CD14-positive monocyte (primary cell): ENCODE measurements at regions not wholly inside any gene's neighbourhood (a gene's known extent, or its start where the extent isn't known, plus 50 kb on each side); places are given as distances from the start of the nearest gene placed in this dataset.

Source experiments
- DNase-seq, 3 donors: peaks; one replicate each; pipeline ENCODE4 v3.0.0-alpha.2; 2011 to 2022
- H2AFZ ChIP-seq: 2 replicates; pipeline ENCODE4 v1.6.0; 2012; ENCODE audit warnings: mild to moderate bottlenecking, low read depth, low read length, inconsistent platforms; ENCODE audit not compliant: insufficient read depth, poor library complexity, severe bottlenecking
- H3K27ac ChIP-seq, 2 donors: 1 replicate in 1 of 2; 2 replicates in 1 of 2; pipeline ENCODE4 v1.5.1; 2012 to 2013; ENCODE audit warnings: low read length in 2 of 2, control low read depth in 1 of 2, inconsistent platforms in 1 of 2, low read depth in 1 of 2, mild to moderate bottlenecking in 1 of 2
- H3K27me3 ChIP-seq, 2 donors: one replicate each; pipeline versions ENCODE4 v1.6.0 to v1.6.1; 2011 to 2013; ENCODE audit warnings: low read length in 2 of 2; ENCODE audit not compliant: control insufficient read depth in 2 of 2, insufficient read depth in 2 of 2
- H3K36me3 ChIP-seq, 2 donors: replicated peaks in 1 of 2; 1 replicate in 1 of 2; 2 replicates in 1 of 2; pipeline versions ENCODE4 v1.5.1 to v1.6.1; 2012 to 2013; ENCODE audit warnings: low read length in 2 of 2, control low read depth in 1 of 2, inconsistent platforms in 1 of 2, mild to moderate bottlenecking in 1 of 2; ENCODE audit not compliant: insufficient read depth in 2 of 2, control insufficient read depth in 1 of 2
- H3K4me1 ChIP-seq, 2 donors: 1 replicate in 1 of 2; 2 replicates in 1 of 2; pipeline versions ENCODE4 v1.5.1 to v1.6.1; 2012 to 2013; ENCODE audit warnings: low read length in 2 of 2, control low read depth in 1 of 2, inconsistent platforms in 1 of 2, mild to moderate bottlenecking in 1 of 2, moderate library complexity in 1 of 2; ENCODE audit not compliant: insufficient read depth in 2 of 2, control insufficient read depth in 1 of 2
- H3K4me2 ChIP-seq: replicated peaks from 2 replicates; pipeline ENCODE3; 2012; ENCODE audit warnings: low read length, moderate library complexity, mild to moderate bottlenecking; ENCODE audit not compliant: poor library complexity, severe bottlenecking; ENCODE audit errors: extremely low read depth
- H3K4me3 ChIP-seq, 3 experiments: fragments of 200-600 bp in 1 of 3; sonication (generic) in 1 of 3; replicated peaks in 1 of 3; 1 replicate in 2 of 3; 2 replicates in 1 of 3; pipeline ENCODE4 v1.5.1; 2011 to 2013; ENCODE audit warnings: low read length in 3 of 3, mild to moderate bottlenecking in 3 of 3, control low read depth in 2 of 3, low read depth in 2 of 3, inconsistent platforms in 1 of 3, moderate library complexity in 1 of 3
- H3K79me2 ChIP-seq: 2 replicates; pipeline ENCODE4 v1.6.0; 2012; ENCODE audit warnings: mild to moderate bottlenecking, control low read depth, inconsistent platforms, low read length, moderate library complexity; ENCODE audit not compliant: insufficient read depth
- H3K9ac ChIP-seq: 2 replicates; pipeline ENCODE4 v1.6.0; 2017; ENCODE audit warnings: low read length, mild to moderate bottlenecking; ENCODE audit not compliant: insufficient read depth, poor library complexity, severe bottlenecking
- H3K9me3 ChIP-seq, 2 donors: replicated peaks in 1 of 2; 1 replicate in 1 of 2; 2 replicates in 1 of 2; pipeline versions ENCODE4 v1.5.1 to v1.6.1; 2012 to 2013; ENCODE audit warnings: low read length in 2 of 2, control low read depth in 1 of 2; ENCODE audit not compliant: control insufficient read depth in 1 of 2, insufficient read depth in 1 of 2
- H4K20me1 ChIP-seq: 2 replicates; pipeline ENCODE4 v1.6.0; 2012; ENCODE audit warnings: mild to moderate bottlenecking, low read length, control low read depth, moderate library complexity; ENCODE audit not compliant: insufficient read depth
- H3K27ac Mint-ChIP-seq, 7 donors: one replicate each; pipeline ENCODE4 v1.8.0; 2020; ENCODE audit warnings: mild to moderate bottlenecking in 7 of 7, mixed read lengths in 7 of 7, moderate library complexity in 6 of 7, inconsistent platforms in 2 of 7
- H3K27me3 Mint-ChIP-seq, 3 donors: one replicate each; pipeline ENCODE4 v1.8.0; 2021 to 2022; ENCODE audit warnings: low read depth in 3 of 3, mild to moderate bottlenecking in 3 of 3, mixed read lengths in 3 of 3, moderate library complexity in 3 of 3, inconsistent platforms in 1 of 3
- H3K36me3 Mint-ChIP-seq, 2 donors: one replicate each; pipeline ENCODE4 v1.8.0; 2020; ENCODE audit warnings: mixed read lengths in 2 of 2, inconsistent platforms in 1 of 2, mild to moderate bottlenecking in 1 of 2
- H3K4me1 Mint-ChIP-seq: one replicate; pipeline ENCODE4 v1.8.0; 2020; ENCODE audit warnings: mild to moderate bottlenecking, mixed read lengths
- H3K4me3 Mint-ChIP-seq, 2 donors: one replicate each; pipeline ENCODE4 v1.8.0; 2020; ENCODE audit warnings: mild to moderate bottlenecking in 2 of 2, mixed read lengths in 2 of 2, moderate library complexity in 1 of 2
- H3K9me3 Mint-ChIP-seq, 7 donors: one replicate each; pipeline ENCODE4 v1.8.0; 2020 to 2022; ENCODE audit warnings: mixed read lengths in 7 of 7, mild to moderate bottlenecking in 6 of 7, moderate library complexity in 6 of 7, inconsistent platforms in 2 of 7
- WGBS: methylation state at CpG from one replicate; pipeline ENCODE4 v1.1.5; 2013; ENCODE audit warnings: missing lambda C conversion rate; ENCODE audit not compliant: insufficient coverage; 5-methylcytosine and 5-hydroxymethylcytosine counted together
- intact Hi-C, 2 donors: fragments of 100-400 bp; cut with micrococcal nuclease; formaldehyde crosslinking; loops; one replicate each; pipeline versions ENCODE4 v1.15.0 to v1.15.1; 2023
- TF ChIP-seq, protein P1 (sequence below): fragments of 200-600 bp; IDR thresholded peaks from one replicate; pipeline ENCODE4 v1.8.0; 2022; ENCODE audit warnings: antibody characterized with exemption, mild to moderate bottlenecking

DNA sequence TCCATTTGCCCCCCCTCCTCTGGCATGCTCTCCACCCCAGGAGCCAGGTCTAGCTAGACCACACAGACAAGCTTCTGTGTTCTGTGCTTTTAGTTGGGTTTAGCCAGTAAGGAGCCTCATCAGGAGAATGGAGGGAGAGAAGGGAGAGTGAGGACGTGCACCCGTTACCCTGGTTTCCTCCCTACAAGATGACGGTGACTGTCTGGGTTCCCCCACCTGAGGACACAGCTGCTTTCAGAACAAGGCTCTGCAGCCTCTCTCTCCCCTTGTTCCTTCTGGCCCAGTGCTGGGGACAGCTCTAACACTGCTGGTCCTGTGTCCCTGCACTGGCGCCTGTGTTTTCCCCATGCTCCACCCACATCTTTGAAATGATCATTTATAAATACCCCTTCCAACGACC, 184.4 kb upstream of the GALNT2 start:
- no peak overlapping the region for H3K27ac Mint-ChIP-seq
- Histone ChIP-seq H4K20me1 (no peaks in the 10 kb centered on the region), H3K4me2 (no peak overlapping the region), H3K27me3 (peaks cover 0 to 2% of the 10 kb centered on the region in 2 donors), H3K4me3 (no peak overlapping the region), H3K36me3 (no peaks in the 10 kb centered on the region), H2AFZ (no peak overlapping the region), H3K27ac (no peak overlapping the region), H3K9ac (no peak overlapping the region), H3K4me1 (no peaks in the 10 kb centered on the region), H3K79me2 (no peaks in the 10 kb centered on the region), H3K9me3 (no peaks in the 10 kb centered on the region)
- intact Hi-C loops = no loop called here
- DNase-seq = no peak
- H3K9me3 Mint-ChIP-seq = peaks cover 0 to 2% (median 0%) of the 10 kb centered on the region in 7 donors
- 81% methylated on average over 5 of the region's 5 CpGs for WGBS
- no peak overlapping the region for H3K4me3 Mint-ChIP-seq
- H3K36me3 Mint-ChIP-seq = no peaks in the 10 kb centered on the region
- peaks cover 3 to 14% (median 7%) of the 10 kb centered on the region in 3 donors for H3K27me3 Mint-ChIP-seq
- H3K4me1 Mint-ChIP-seq = no peaks in the 10 kb centered on the region
- TF ChIP-seq, protein P1, sequence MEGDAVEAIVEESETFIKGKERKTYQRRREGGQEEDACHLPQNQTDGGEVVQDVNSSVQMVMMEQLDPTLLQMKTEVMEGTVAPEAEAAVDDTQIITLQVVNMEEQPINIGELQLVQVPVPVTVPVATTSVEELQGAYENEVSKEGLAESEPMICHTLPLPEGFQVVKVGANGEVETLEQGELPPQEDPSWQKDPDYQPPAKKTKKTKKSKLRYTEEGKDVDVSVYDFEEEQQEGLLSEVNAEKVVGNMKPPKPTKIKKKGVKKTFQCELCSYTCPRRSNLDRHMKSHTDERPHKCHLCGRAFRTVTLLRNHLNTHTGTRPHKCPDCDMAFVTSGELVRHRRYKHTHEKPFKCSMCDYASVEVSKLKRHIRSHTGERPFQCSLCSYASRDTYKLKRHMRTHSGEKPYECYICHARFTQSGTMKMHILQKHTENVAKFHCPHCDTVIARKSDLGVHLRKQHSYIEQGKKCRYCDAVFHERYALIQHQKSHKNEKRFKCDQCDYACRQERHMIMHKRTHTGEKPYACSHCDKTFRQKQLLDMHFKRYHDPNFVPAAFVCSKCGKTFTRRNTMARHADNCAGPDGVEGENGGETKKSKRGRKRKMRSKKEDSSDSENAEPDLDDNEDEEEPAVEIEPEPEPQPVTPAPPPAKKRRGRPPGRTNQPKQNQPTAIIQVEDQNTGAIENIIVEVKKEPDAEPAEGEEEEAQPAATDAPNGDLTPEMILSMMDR = no peak

- no peak overlapping the region for H2AFZ ChIP-seq
- Mint-ChIP-seq H3K27ac (no peak overlapping the region), H3K27me3 (peaks cover 2 to 13% (median 7%) of the 10 kb centered on the region in 3 donors), H3K4me3 (no peak overlapping the region), H3K4me1 (no peaks in the 10 kb centered on the region), H3K9me3 (peaks cover 0 to 5% (median 0%) of the 10 kb centered on the region in 7 donors), H3K36me3 (no peaks in the 10 kb centered on the region)
- H3K4me3 ChIP-seq = no peak overlapping the region
- WGBS = 75% methylated on average over 2 of the region's 7 CpGs
- TF ChIP-seq, protein P1 = no peak
- H3K9ac ChIP-seq = no peak overlapping the region
- no peaks in the 10 kb centered on the region for H3K9me3 ChIP-seq
- H3K27me3 ChIP-seq = peaks cover 0 to 2% of the 10 kb centered on the region in 2 donors
- intact Hi-C loops = no loop called here
- no peaks in the 10 kb centered on the region for H3K36me3 ChIP-seq
- H4K20me1 ChIP-seq = no peaks in the 10 kb centered on the region
- H3K4me2 ChIP-seq = no peak overlapping the region
- H3K27ac ChIP-seq = no peak overlapping the region
- H3K79me2 ChIP-seq = no peaks in the 10 kb centered on the region
- H3K4me1 ChIP-seq = no peaks in the 10 kb centered on the region
- DNase-seq = no peak
Measured at GRCh38 chr1:229883504-229884200, 183.4 kb upstream of the GALNT2 start.
